H1 (cell line): ENCODE measurements at regions not wholly inside any gene's neighbourhood (a gene's known extent, or its start where the extent isn't known, plus 50 kb on each side); places are given as distances from the start of the nearest gene placed in this dataset.

Experiments used
- CTCF ChIA-PET: fragments of 300-600 bp; sonication (Branson Sonifier 250); formaldehyde crosslinking; loops from one replicate; lab custom pipeline; 2021; ENCODE audit not compliant: partially characterized antibody; lab: Charles Lee
- POLR2A ChIA-PET: fragments of 300-600 bp; sonication (Branson Sonifier 250); formaldehyde crosslinking; loops from one replicate; lab custom pipeline; 2021; ENCODE audit warnings: inconsistent platforms; ENCODE audit not compliant: partially characterized antibody; lab: Charles Lee
- DNase-seq, 2 experiments: peaks; one replicate each; pipeline versions ENCODE4 v3.0.0 to v3.0.0-alpha.2; 2010 to 2022; ENCODE audit warnings: low spot score in 2 of 2, low read depth in 1 of 2, mixed read lengths in 1 of 2
- FAIRE-seq: peaks from 2 replicates; lab custom pipeline; 2011; peaks lifted over from hg19 to GRCh38; lab: Jason Lieb, UNC
- H2AFZ ChIP-seq: 2 replicates; pipeline ENCODE4 v1.8.1; 2012; ENCODE audit warnings: low read length, inconsistent platforms
- H2AK5ac ChIP-seq: 2 replicates; pipeline ENCODE4 v1.6.1; 2013; ENCODE audit warnings: low read depth, low read length
- H2BK120ac ChIP-seq: replicated peaks from 2 replicates; pipeline ENCODE3; 2013; ENCODE audit warnings: low read depth, low read length, inconsistent platforms
- H2BK12ac ChIP-seq: 2 replicates; pipeline ENCODE4 v1.6.1; 2013; ENCODE audit warnings: low read depth, low read length
- H2BK15ac ChIP-seq: 2 replicates; pipeline ENCODE4 v1.6.1; 2013; ENCODE audit warnings: low read length
- H2BK20ac ChIP-seq: 2 replicates; pipeline ENCODE4 v1.6.1; 2013; ENCODE audit warnings: low read length
- H2BK5ac ChIP-seq: 2 replicates; pipeline ENCODE4 v1.6.1; 2013; ENCODE audit warnings: low read depth, low read length
- H3K14ac ChIP-seq: 2 replicates; pipeline ENCODE4 v1.6.1; 2013; ENCODE audit warnings: inconsistent platforms; ENCODE audit not compliant: insufficient read length
- H3K18ac ChIP-seq: 2 replicates; pipeline ENCODE4 v1.6.1; 2013; ENCODE audit warnings: low read length; ENCODE audit errors: extremely low read depth
- H3K23ac ChIP-seq: 2 replicates; pipeline ENCODE4 v1.6.1; 2013; ENCODE audit warnings: inconsistent platforms; ENCODE audit not compliant: insufficient read length
- H3K23me2 ChIP-seq: 2 replicates; pipeline ENCODE4 v1.6.1; 2013; ENCODE audit warnings: low read depth, low read length
- H3K27ac ChIP-seq: 2 replicates; pipeline ENCODE4 v1.6.1; 2011; ENCODE audit warnings: low read depth, low read length, inconsistent platforms
- H3K27me3 ChIP-seq, 4 experiments: replicated peaks in 1 of 4; 1 replicate in 1 of 4; 2 replicates in 3 of 4; pipeline versions ENCODE4 v1.6.1 to v1.8.1; 2011 to 2013; ENCODE audit warnings: low read length in 3 of 4, mild to moderate bottlenecking in 3 of 4, inconsistent platforms in 2 of 4, mixed read lengths in 2 of 4, moderate library complexity in 1 of 4; ENCODE audit not compliant: control insufficient read depth in 3 of 4, insufficient read depth in 3 of 4; ENCODE audit errors: extremely low read depth in 1 of 4
- H3K36me3 ChIP-seq, 4 experiments: 2 replicates each; pipeline versions ENCODE4 v1.6.1 to v1.8.1; 2011 to 2013; ENCODE audit warnings: mild to moderate bottlenecking in 4 of 4, low read length in 3 of 4, moderate library complexity in 2 of 4, control low read depth in 1 of 4, inconsistent platforms in 1 of 4; ENCODE audit not compliant: insufficient read depth in 4 of 4, control insufficient read depth in 2 of 4
- H3K4ac ChIP-seq: replicated peaks from 2 replicates; pipeline ENCODE3; 2013; ENCODE audit warnings: low read length, low read depth, mixed read lengths, inconsistent platforms; ENCODE audit not compliant: insufficient read length
- H3K4me1 ChIP-seq, 4 experiments: replicated peaks in 1 of 4; 1 replicate in 1 of 4; 2 replicates in 3 of 4; pipeline versions ENCODE4 v1.6.1 to v1.8.1; 2011 to 2013; ENCODE audit warnings: low read length in 3 of 4, inconsistent platforms in 2 of 4, mixed read lengths in 1 of 4; ENCODE audit not compliant: insufficient read depth in 4 of 4, control insufficient read depth in 3 of 4
- H3K4me2 ChIP-seq, 2 experiments: 2 replicates each; pipeline versions ENCODE4 v1.6.1 to v1.8.1; 2011 to 2013; ENCODE audit warnings: low read depth in 2 of 2, low read length in 2 of 2, control low read depth in 1 of 2, inconsistent platforms in 1 of 2, mild to moderate bottlenecking in 1 of 2; ENCODE audit not compliant: insufficient read depth in 1 of 2
- H3K4me3 ChIP-seq, 4 experiments: fragments of 200-600, 300-600 bp in 1 of 4; sonication (generic), shearing (Covaris generic), sonication (Bioruptor Twin) in 1 of 4; 2 replicates each; pipeline versions ENCODE4 v1.5.1 to v1.8.1; 2011 to 2016; ENCODE audit warnings: low read length in 4 of 4, low read depth in 3 of 4, control low read depth in 2 of 4, inconsistent platforms in 2 of 4, mild to moderate bottlenecking in 2 of 4, mixed read lengths in 1 of 4, moderate library complexity in 1 of 4; ENCODE audit not compliant: insufficient read depth in 2 of 4; ENCODE audit errors: extremely low read depth in 1 of 4
- H3K56ac ChIP-seq: replicated peaks from 2 replicates; pipeline ENCODE3; 2013; ENCODE audit warnings: low read depth, mild to moderate bottlenecking, mixed read lengths, low read length, inconsistent platforms; ENCODE audit not compliant: insufficient read length
- H3K79me1 ChIP-seq: 2 replicates; pipeline ENCODE4 v1.6.1; 2013; ENCODE audit warnings: low read depth, low read length, control low read depth
- H3K79me2 ChIP-seq, 2 experiments: 2 replicates each; pipeline versions ENCODE4 v1.6.1 to v1.8.1; 2012 to 2013; ENCODE audit warnings: low read length in 2 of 2, mild to moderate bottlenecking in 2 of 2, inconsistent platforms in 1 of 2; ENCODE audit not compliant: insufficient read depth in 2 of 2, control insufficient read depth in 1 of 2
- H3K9ac ChIP-seq, 4 experiments: replicated peaks in 1 of 4; 1 replicate in 1 of 4; 2 replicates in 3 of 4; pipeline versions ENCODE4 v1.6.1 to v1.8.1; 2011 to 2013; ENCODE audit warnings: low read depth in 3 of 4, low read length in 3 of 4, control low read depth in 2 of 4, mild to moderate bottlenecking in 2 of 4, moderate library complexity in 2 of 4, inconsistent platforms in 1 of 4; ENCODE audit errors: extremely low read depth in 1 of 4
- H3K9me3 ChIP-seq, 2 experiments: 2 replicates each; pipeline versions ENCODE4 v1.6.1 to v1.8.1; 2012 to 2013; ENCODE audit warnings: mild to moderate bottlenecking in 2 of 2, moderate library complexity in 2 of 2, control low read depth in 1 of 2, inconsistent platforms in 1 of 2, low read depth in 1 of 2, low read length in 1 of 2, mixed read lengths in 1 of 2; ENCODE audit not compliant: insufficient read depth in 2 of 2
- H4K20me1 ChIP-seq, 2 experiments: replicated peaks in 1 of 2; 2 replicates each; pipeline versions ENCODE3 to v1.8.1; 2011 to 2013; ENCODE audit warnings: inconsistent platforms in 2 of 2, low read length in 2 of 2, mild to moderate bottlenecking in 1 of 2; ENCODE audit not compliant: insufficient read depth in 2 of 2, control insufficient read depth in 1 of 2
- H4K5ac ChIP-seq: 2 replicates; pipeline ENCODE4 v1.6.1; 2013; ENCODE audit warnings: low read length, low read depth, mixed read lengths, inconsistent platforms; ENCODE audit not compliant: insufficient read length
- H4K8ac ChIP-seq: 2 replicates; pipeline ENCODE4 v1.8.0; 2013; ENCODE audit warnings: mild to moderate bottlenecking, moderate library complexity, low read length, inconsistent platforms; ENCODE audit not compliant: insufficient read depth; ENCODE audit errors: extremely low read depth
- H4K91ac ChIP-seq: replicated peaks from 2 replicates; pipeline ENCODE3; 2013; ENCODE audit warnings: low read length, mixed read lengths, inconsistent platforms; ENCODE audit not compliant: insufficient read length
- BACH1 ChIP-seq: IDR thresholded peaks from 2 replicates; pipeline ENCODE4 v1.6.1; 2012; ENCODE audit warnings: low read length, improper control_type of control experiment
- CHD2 ChIP-seq: IDR thresholded peaks from 2 replicates; pipeline ENCODE4 v1.6.1; 2012; ENCODE audit warnings: low read length, improper control_type of control experiment
- CREB1 ChIP-seq: IDR thresholded peaks from 2 replicates; pipeline ENCODE4 v1.6.1; 2012; ENCODE audit warnings: inconsistent platforms
- HDAC6 ChIP-seq: IDR thresholded peaks from one replicate; pipeline ENCODE4 v1.7.1; 2012; ENCODE audit warnings: low read depth, mild to moderate bottlenecking, inconsistent platforms, low read length, moderate library complexity
- NANOG ChIP-seq: IDR thresholded peaks from 2 replicates; pipeline ENCODE4 v1.6.1; 2011; ENCODE audit warnings: low read length, low read depth, mild to moderate bottlenecking, inconsistent platforms; ENCODE audit not compliant: insufficient read depth, poor library complexity, severe bottlenecking
- NRF1 ChIP-seq: IDR thresholded peaks from 2 replicates; pipeline ENCODE4 v1.6.1; 2011; ENCODE audit warnings: mild to moderate bottlenecking, low read depth, low read length, improper control_type of control experiment
- SAP30 ChIP-seq: fragments of 300-600 bp; sonication (generic); IDR thresholded peaks from 2 replicates; pipeline ENCODE4 v1.7.1; 2012; ENCODE audit warnings: low read length, moderate library complexity, mild to moderate bottlenecking, inconsistent platforms; ENCODE audit not compliant: insufficient read depth, insufficient replicate concordance
- SRF ChIP-seq: IDR thresholded peaks from 2 replicates; pipeline ENCODE4 v1.6.1; 2011; ENCODE audit warnings: mild to moderate bottlenecking, low read depth, low read length, moderate library complexity
- TAF1 ChIP-seq: IDR thresholded peaks from 2 replicates; pipeline ENCODE4 v1.6.1; 2011; ENCODE audit warnings: mild to moderate bottlenecking, low read depth, low read length
- YY1 ChIP-seq: IDR thresholded peaks from 2 replicates; pipeline ENCODE4 v1.6.1; 2011; ENCODE audit warnings: low read depth, mild to moderate bottlenecking, low read length
- TF ChIP-seq, protein P1 (sequence below): IDR thresholded peaks from 2 replicates; pipeline ENCODE4 v1.6.1; 2012; ENCODE audit warnings: inconsistent platforms

DNA sequence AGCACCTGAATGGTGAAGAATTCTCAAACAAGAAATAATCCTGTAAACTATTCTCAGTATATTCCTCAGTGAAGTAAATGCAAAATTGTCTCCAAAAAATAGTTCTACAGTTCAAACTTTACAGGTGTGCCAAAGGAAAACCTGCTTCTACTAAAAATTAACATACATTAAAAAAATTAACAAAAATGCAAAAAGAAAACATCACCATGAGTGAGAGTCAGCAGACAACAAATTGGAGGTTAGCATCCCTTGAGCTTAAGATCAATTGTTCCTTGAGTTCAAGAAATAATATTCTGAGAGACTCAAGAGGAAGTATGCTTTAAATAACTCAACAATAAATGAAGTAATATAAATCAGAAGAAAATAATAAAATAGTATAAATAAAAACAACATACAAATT, 278.4 kb upstream of the MME start:
- no peak overlapping the region for H2BK20ac ChIP-seq
- H2AK5ac ChIP-seq = no peak overlapping the region
- CTCF ChIA-PET = no interaction called here
- no peak overlapping the region for H2BK12ac ChIP-seq
- no peak overlapping the region for H3K4me2 ChIP-seq
- POLR2A ChIA-PET = no interaction called here
- no peak overlapping the region for H3K9ac ChIP-seq
- no peak overlapping the region for H3K56ac ChIP-seq
- no peaks in the 10 kb centered on the region for H3K36me3 ChIP-seq
- no peaks in the 10 kb centered on the region for H3K4me1 ChIP-seq
- no peak for DNase-seq
- H3K14ac ChIP-seq = no peak overlapping the region
- no peak overlapping the region for H4K91ac ChIP-seq
- H2AFZ ChIP-seq = no peak overlapping the region
- TF ChIP-seq CHD2 (no peak), NRF1 (no peak), NANOG (no peak), TAF1 (no peak), SAP30 (no peak), CREB1 (no peak), YY1 (no peak), SRF (no peak), BACH1 (no peak), HDAC6 (no peak)
- TF ChIP-seq, protein P1, sequence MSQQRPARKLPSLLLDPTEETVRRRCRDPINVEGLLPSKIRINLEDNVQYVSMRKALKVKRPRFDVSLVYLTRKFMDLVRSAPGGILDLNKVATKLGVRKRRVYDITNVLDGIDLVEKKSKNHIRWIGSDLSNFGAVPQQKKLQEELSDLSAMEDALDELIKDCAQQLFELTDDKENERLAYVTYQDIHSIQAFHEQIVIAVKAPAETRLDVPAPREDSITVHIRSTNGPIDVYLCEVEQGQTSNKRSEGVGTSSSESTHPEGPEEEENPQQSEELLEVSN = no peak
- TF ChIP-seq, all 59 proteins: peak for 0
- H3K9me3 ChIP-seq = peaks cover 3 to 9% of the 10 kb centered on the region in 2 experiments; a peak in 2 of 4 replicates
- H3K4me3 ChIP-seq = no peak overlapping the region
- no peaks in the 10 kb centered on the region for H3K23me2 ChIP-seq
- H3K18ac ChIP-seq = no peak overlapping the region
- H4K5ac ChIP-seq = no peak overlapping the region
- no peak overlapping the region for H2BK15ac ChIP-seq
- no peak overlapping the region for H2BK5ac ChIP-seq
- no peak overlapping the region for H3K4ac ChIP-seq
- H3K27ac ChIP-seq = no peak overlapping the region
- no peaks in the 10 kb centered on the region for H3K79me2 ChIP-seq
- H4K20me1 ChIP-seq = no peaks in the 10 kb centered on the region
- no peaks in the 10 kb centered on the region for H3K79me1 ChIP-seq
- H4K8ac ChIP-seq = no peak overlapping the region
- FAIRE-seq = no peak
- H2BK120ac ChIP-seq = no peak overlapping the region
- H3K23ac ChIP-seq = no peak overlapping the region
- no peaks in the 10 kb centered on the region for H3K27me3 ChIP-seq
